ENCODE measurements at regions not wholly inside any gene's neighbourhood (a gene's known extent, or its start where the extent isn't known, plus 50 kb on each side); places are given as distances from the start of the nearest gene placed in this dataset.
A peak's percentile ranks its signal among the peaks of the same experiment; 100 is the strongest.

GRCh38 chr1:21361506-21361905 is 71.2 kb upstream of the ECE1 start:
- DNase-seq (ENCODE audit: low spot score), result no peak
- no peak overlapping the region for H3K27ac Mint-ChIP-seq
- H3K36me3 Mint-ChIP-seq (ENCODE audit: low read depth), result no peaks in the 10 kb centered on the region
- H3K9me3 Mint-ChIP-seq, result no peaks in the 10 kb centered on the region
- H3K4me3 Mint-ChIP-seq, result no peak overlapping the region
- peaks cover 2% of the 10 kb centered on the region for H3K27me3 Mint-ChIP-seq (ENCODE audit: low read depth)
- peaks cover 4% of the 10 kb centered on the region for H3K4me1 Mint-ChIP-seq (ENCODE audit: low read depth)

GRCh38 chr1:21357161-21357560 is 66.9 kb upstream of the ECE1 start:
- Mint-ChIP-seq H3K4me3 (no peak overlapping the region), H3K27me3 (ENCODE audit: low read depth) (peaks cover 4% of the 10 kb centered on the region), H3K27ac (no peak overlapping the region), H3K9me3 (no peaks in the 10 kb centered on the region), H3K4me1 (ENCODE audit: low read depth) (no peaks in the 10 kb centered on the region), H3K36me3 (ENCODE audit: low read depth) (no peaks in the 10 kb centered on the region)
- no peak for DNase-seq (ENCODE audit: low spot score)

GRCh38 chr1:21355956-21356355 is 65.7 kb upstream of the ECE1 start:
- no peak for DNase-seq (ENCODE audit: low spot score)
- Mint-ChIP-seq H3K27ac (no peak overlapping the region), H3K36me3 (ENCODE audit: low read depth) (no peaks in the 10 kb centered on the region), H3K4me1 (ENCODE audit: low read depth) (no peaks in the 10 kb centered on the region), H3K27me3 (ENCODE audit: low read depth) (peaks cover 8% of the 10 kb centered on the region), H3K9me3 (no peaks in the 10 kb centered on the region), H3K4me3 (no peak overlapping the region)

- H3K27me3 Mint-ChIP-seq (ENCODE audit: low read depth), result peaks cover 7% of the 10 kb centered on the region
- H3K9me3 Mint-ChIP-seq, result no peaks in the 10 kb centered on the region
- H3K4me1 Mint-ChIP-seq (ENCODE audit: low read depth), result no peaks in the 10 kb centered on the region
- DNase-seq (ENCODE audit: low spot score), result no peak
- no peaks in the 10 kb centered on the region for H3K36me3 Mint-ChIP-seq (ENCODE audit: low read depth)
- no peak overlapping the region for H3K27ac Mint-ChIP-seq
- no peak overlapping the region for H3K4me3 Mint-ChIP-seq
Observed at GRCh38 chr1:21352586-21352985, 62.3 kb upstream of the ECE1 start.

GRCh38 chr1:21351901-21352300 is 61.6 kb upstream of the ECE1 start:
- H3K4me1 Mint-ChIP-seq (ENCODE audit: low read depth), result no peaks in the 10 kb centered on the region
- DNase-seq (ENCODE audit: low spot score), result no peak
- H3K27ac Mint-ChIP-seq, result no peak overlapping the region
- no peaks in the 10 kb centered on the region for H3K9me3 Mint-ChIP-seq
- peaks cover 7% of the 10 kb centered on the region for H3K27me3 Mint-ChIP-seq (ENCODE audit: low read depth)
- no peak overlapping the region for H3K4me3 Mint-ChIP-seq
- no peaks in the 10 kb centered on the region for H3K36me3 Mint-ChIP-seq (ENCODE audit: low read depth)

- H3K4me3 Mint-ChIP-seq, result no peak overlapping the region
- no peaks in the 10 kb centered on the region for H3K4me1 Mint-ChIP-seq (ENCODE audit: low read depth)
- no peak overlapping the region for H3K27ac Mint-ChIP-seq
- no peak for DNase-seq (ENCODE audit: low spot score)
- peaks cover 7% of the 10 kb centered on the region for H3K27me3 Mint-ChIP-seq (ENCODE audit: low read depth)
- H3K36me3 Mint-ChIP-seq (ENCODE audit: low read depth), result no peaks in the 10 kb centered on the region
- no peaks in the 10 kb centered on the region for H3K9me3 Mint-ChIP-seq
Observed at GRCh38 chr1:21350202-21350885, 60.1 kb upstream of the ECE1 start.

GRCh38 chr1:21349693-21350092 is 59.4 kb upstream of the ECE1 start:
- Mint-ChIP-seq H3K4me1 (ENCODE audit: low read depth) (no peaks in the 10 kb centered on the region), H3K27me3 (ENCODE audit: low read depth) (peaks cover 7% of the 10 kb centered on the region), H3K9me3 (no peaks in the 10 kb centered on the region), H3K27ac (no peak overlapping the region), H3K36me3 (ENCODE audit: low read depth) (no peaks in the 10 kb centered on the region), H3K4me3 (no peak overlapping the region)
- no peak for DNase-seq (ENCODE audit: low spot score)

- peaks cover 2% of the 10 kb centered on the region for H3K36me3 Mint-ChIP-seq (ENCODE audit: low read depth)
- no peak for DNase-seq (ENCODE audit: low spot score)
Observed at GRCh38 chr1:21347072-21347581, 56.9 kb upstream of the ECE1 start.

GRCh38 chr1:21346365-21347071 is 56.3 kb upstream of the ECE1 start:
- Mint-ChIP-seq H3K27me3 (ENCODE audit: low read depth) (no peaks in the 10 kb centered on the region), H3K9me3 (no peaks in the 10 kb centered on the region), H3K27ac (no peak overlapping the region), H3K4me1 (ENCODE audit: low read depth) (peaks cover 25% of the 10 kb centered on the region), H3K36me3 (ENCODE audit: low read depth) (peaks cover 2% of the 10 kb centered on the region), H3K4me3 (no peak overlapping the region)
- DNase-seq (ENCODE audit: low spot score), result no peak

More at GRCh38 chr1:21347072-21347581, 56.9 kb upstream of the ECE1 start:
- H3K9me3 Mint-ChIP-seq, result no peaks in the 10 kb centered on the region
- H3K4me3 Mint-ChIP-seq, result no peak overlapping the region
- H3K27ac Mint-ChIP-seq, result no peak overlapping the region
- peaks cover 4% of the 10 kb centered on the region for H3K27me3 Mint-ChIP-seq (ENCODE audit: low read depth)
- H3K4me1 Mint-ChIP-seq (ENCODE audit: low read depth), result peaks cover 20% of the 10 kb centered on the region

- no peak for DNase-seq (ENCODE audit: low spot score)
- Mint-ChIP-seq H3K27ac (peak overlapping the region; percentile 32), H3K36me3 (ENCODE audit: low read depth) (peaks cover 2% of the 10 kb centered on the region), H3K9me3 (no peaks in the 10 kb centered on the region), H3K4me3 (peak overlapping the region; percentile 88), H3K4me1 (ENCODE audit: low read depth) (peaks cover 30% of the 10 kb centered on the region), H3K27me3 (ENCODE audit: low read depth) (no peaks in the 10 kb centered on the region)
Observed at GRCh38 chr1:21344750-21345443, 54.6 kb upstream of the ECE1 start.

GRCh38 chr1:21344098-21344749 is 54.0 kb upstream of the ECE1 start:
- H3K36me3 Mint-ChIP-seq (ENCODE audit: low read depth), result peaks cover 2% of the 10 kb centered on the region
- peak overlapping the region; percentile 88 for H3K4me3 Mint-ChIP-seq

GRCh38 chr1:21342961-21343838 is 52.9 kb upstream of the ECE1 start:
- Mint-ChIP-seq H3K27ac (peak overlapping the region; percentile 88), H3K27me3 (ENCODE audit: low read depth) (no peaks in the 10 kb centered on the region), H3K9me3 (no peaks in the 10 kb centered on the region), H3K36me3 (ENCODE audit: low read depth) (peaks cover 2% of the 10 kb centered on the region), H3K4me3 (peak overlapping the region; percentile 88), H3K4me1 (ENCODE audit: low read depth) (peaks cover 36% of the 10 kb centered on the region)
- DNase-seq (ENCODE audit: low spot score), result peak; percentile 50

More at GRCh38 chr1:21344098-21344749, 54.0 kb upstream of the ECE1 start:
- Mint-ChIP-seq H3K27ac (peak overlapping the region; percentile 88), H3K4me1 (ENCODE audit: low read depth) (peaks cover 32% of the 10 kb centered on the region), H3K27me3 (ENCODE audit: low read depth) (no peaks in the 10 kb centered on the region), H3K9me3 (no peaks in the 10 kb centered on the region)
- no peak for DNase-seq (ENCODE audit: low spot score)

GRCh38 chr1:21341517-21342078 is 51.3 kb upstream of the ECE1 start:
- Mint-ChIP-seq H3K27me3 (ENCODE audit: low read depth) (no peaks in the 10 kb centered on the region), H3K9me3 (no peaks in the 10 kb centered on the region), H3K4me1 (ENCODE audit: low read depth) (peaks cover 45% of the 10 kb centered on the region), H3K36me3 (ENCODE audit: low read depth) (peaks cover 2% of the 10 kb centered on the region), H3K27ac (no peak overlapping the region), H3K4me3 (no peak overlapping the region)
- DNase-seq (ENCODE audit: low spot score), result no peak
